ENCODE measurements at regions not wholly inside any gene's neighbourhood (a gene's known extent, or its start where the extent isn't known, plus 50 kb on each side); places are given as distances from the start of the nearest gene placed in this dataset.

- H3K36me3 ChIP-seq (ENCODE audit: insufficient read depth, insufficient read length, low read length): no peaks in the 10 kb centered on the region
- H3K9ac ChIP-seq (ENCODE audit: insufficient read length, low read depth): no peak overlapping the region
- H3K9me3 ChIP-seq (ENCODE audit: insufficient read depth, low read length): no peaks in the 10 kb centered on the region
- H3K4me3 ChIP-seq (ENCODE audit: insufficient read length, low read depth): no peak overlapping the region
- no peak for DNase-seq (ENCODE audit: low read depth, low spot score)
- H3K27me3 ChIP-seq (ENCODE audit: insufficient read depth, insufficient read length): no peaks in the 10 kb centered on the region
- H3K4me1 ChIP-seq (ENCODE audit: insufficient read depth, insufficient read length): no peaks in the 10 kb centered on the region
- TF ChIP-seq YY1 (IDR thresholded peaks at IDR 0.05; ENCODE audit: insufficient read depth, insufficient read length) (no peak), ZNF274 (IDR thresholded peaks at IDR 0.05; ENCODE audit: low read depth, low read length) (no peak), SUZ12 (IDR thresholded peaks at IDR 0.05; ENCODE audit: extremely low read depth, insufficient read depth, insufficient read length) (no peak)
Observed at GRCh38 chr1:72601035-72601674, 318.8 kb upstream of the NEGR1 start.

GRCh38 chr1:72586023-72586685 is 303.8 kb upstream of the NEGR1 start:
- no peak for TF ChIP-seq ZNF274 (IDR thresholded peaks at IDR 0.05; ENCODE audit: low read depth, low read length)
- TF ChIP-seq SUZ12 (IDR thresholded peaks at IDR 0.05; ENCODE audit: extremely low read depth, insufficient read depth, insufficient read length): no peak
- no peak for TF ChIP-seq YY1 (IDR thresholded peaks at IDR 0.05; ENCODE audit: insufficient read depth, insufficient read length)
- H3K4me1 ChIP-seq (ENCODE audit: insufficient read depth, insufficient read length): no peaks in the 10 kb centered on the region
- DNase-seq (ENCODE audit: low read depth, low spot score): no peak
- no peaks in the 10 kb centered on the region for H3K27me3 ChIP-seq (ENCODE audit: insufficient read depth, insufficient read length)
- no peak overlapping the region for H3K4me3 ChIP-seq (ENCODE audit: insufficient read length, low read depth)
- H3K9me3 ChIP-seq (ENCODE audit: insufficient read depth, low read length): no peaks in the 10 kb centered on the region
- H3K9ac ChIP-seq (ENCODE audit: insufficient read length, low read depth): no peak overlapping the region
- no peaks in the 10 kb centered on the region for H3K36me3 ChIP-seq (ENCODE audit: insufficient read depth, insufficient read length, low read length)

- Histone ChIP-seq H3K36me3 (ENCODE audit: insufficient read depth, insufficient read length, low read length) (no peaks in the 10 kb centered on the region), H3K9me3 (ENCODE audit: insufficient read depth, low read length) (no peaks in the 10 kb centered on the region), H3K4me3 (ENCODE audit: insufficient read length, low read depth) (no peak overlapping the region), H3K9ac (ENCODE audit: insufficient read length, low read depth) (no peak overlapping the region), H3K27me3 (ENCODE audit: insufficient read depth, insufficient read length) (no peaks in the 10 kb centered on the region), H3K4me1 (ENCODE audit: insufficient read depth, insufficient read length) (no peaks in the 10 kb centered on the region)
- no peak for TF ChIP-seq YY1 (IDR thresholded peaks at IDR 0.05; ENCODE audit: insufficient read depth, insufficient read length)
- no peak for TF ChIP-seq ZNF274 (IDR thresholded peaks at IDR 0.05; ENCODE audit: low read depth, low read length)
- no peak for TF ChIP-seq SUZ12 (IDR thresholded peaks at IDR 0.05; ENCODE audit: extremely low read depth, insufficient read depth, insufficient read length)
- no peak for DNase-seq (ENCODE audit: low read depth, low spot score)
Observed at GRCh38 chr1:72579629-72580028, 297.3 kb upstream of the NEGR1 start.

GRCh38 chr1:72570815-72571214 is 288.5 kb upstream of the NEGR1 start:
- Histone ChIP-seq H3K27me3 (ENCODE audit: insufficient read depth, insufficient read length) (no peaks in the 10 kb centered on the region), H3K36me3 (ENCODE audit: insufficient read depth, insufficient read length, low read length) (no peaks in the 10 kb centered on the region), H3K4me3 (ENCODE audit: insufficient read length, low read depth) (no peak overlapping the region), H3K9ac (ENCODE audit: insufficient read length, low read depth) (no peak overlapping the region), H3K4me1 (ENCODE audit: insufficient read depth, insufficient read length) (no peaks in the 10 kb centered on the region), H3K9me3 (ENCODE audit: insufficient read depth, low read length) (no peaks in the 10 kb centered on the region)
- no peak for DNase-seq (ENCODE audit: low read depth, low spot score)
- TF ChIP-seq SUZ12 (IDR thresholded peaks at IDR 0.05; ENCODE audit: extremely low read depth, insufficient read depth, insufficient read length): no peak

GRCh38 chr1:72568113-72568512 is 285.8 kb upstream of the NEGR1 start:
- Histone ChIP-seq H3K27me3 (ENCODE audit: insufficient read depth, insufficient read length) (no peaks in the 10 kb centered on the region), H3K9me3 (ENCODE audit: insufficient read depth, low read length) (no peaks in the 10 kb centered on the region), H3K9ac (ENCODE audit: insufficient read length, low read depth) (no peak overlapping the region), H3K4me1 (ENCODE audit: insufficient read depth, insufficient read length) (no peaks in the 10 kb centered on the region), H3K4me3 (ENCODE audit: insufficient read length, low read depth) (no peak overlapping the region), H3K36me3 (ENCODE audit: insufficient read depth, insufficient read length, low read length) (no peaks in the 10 kb centered on the region)
- no peak for DNase-seq (ENCODE audit: low read depth, low spot score)
- TF ChIP-seq SUZ12 (IDR thresholded peaks at IDR 0.05; ENCODE audit: extremely low read depth, insufficient read depth, insufficient read length) (no peak), YY1 (IDR thresholded peaks at IDR 0.05; ENCODE audit: insufficient read depth, insufficient read length) (no peak), ZNF274 (IDR thresholded peaks at IDR 0.05; ENCODE audit: low read depth, low read length) (no peak)

- Histone ChIP-seq H3K4me1 (ENCODE audit: insufficient read depth, insufficient read length) (no peaks in the 10 kb centered on the region), H3K4me3 (ENCODE audit: insufficient read length, low read depth) (no peak overlapping the region), H3K9me3 (ENCODE audit: insufficient read depth, low read length) (no peaks in the 10 kb centered on the region), H3K9ac (ENCODE audit: insufficient read length, low read depth) (no peak overlapping the region), H3K27me3 (ENCODE audit: insufficient read depth, insufficient read length) (no peaks in the 10 kb centered on the region), H3K36me3 (ENCODE audit: insufficient read depth, insufficient read length, low read length) (no peaks in the 10 kb centered on the region)
- TF ChIP-seq ZNF274 (IDR thresholded peaks at IDR 0.05; ENCODE audit: low read depth, low read length): no peak
- TF ChIP-seq SUZ12 (IDR thresholded peaks at IDR 0.05; ENCODE audit: extremely low read depth, insufficient read depth, insufficient read length): no peak
- DNase-seq (ENCODE audit: low read depth, low spot score): no peak
Observed at GRCh38 chr1:72567521-72567920, 285.2 kb upstream of the NEGR1 start.

GRCh38 chr1:72564749-72565148 is 282.4 kb upstream of the NEGR1 start:
- Histone ChIP-seq H3K27me3 (ENCODE audit: insufficient read depth, insufficient read length) (no peaks in the 10 kb centered on the region), H3K36me3 (ENCODE audit: insufficient read depth, insufficient read length, low read length) (no peaks in the 10 kb centered on the region), H3K4me1 (ENCODE audit: insufficient read depth, insufficient read length) (no peaks in the 10 kb centered on the region), H3K9ac (ENCODE audit: insufficient read length, low read depth) (no peak overlapping the region), H3K4me3 (ENCODE audit: insufficient read length, low read depth) (no peak overlapping the region), H3K9me3 (ENCODE audit: insufficient read depth, low read length) (no peaks in the 10 kb centered on the region)
- TF ChIP-seq ZNF274 (IDR thresholded peaks at IDR 0.05; ENCODE audit: low read depth, low read length) (no peak), SUZ12 (IDR thresholded peaks at IDR 0.05; ENCODE audit: extremely low read depth, insufficient read depth, insufficient read length) (no peak)
- DNase-seq (ENCODE audit: low read depth, low spot score): no peak

Data from NT2/D1 (cell line).